Lower lobe of right lung (tissue), 2 donors: ENCODE measurements at regions not wholly inside any gene's neighbourhood (a gene's known extent, or its start where the extent isn't known, plus 50 kb on each side); places are given as distances from the start of the nearest gene placed in this dataset.
A peak's percentile ranks its signal among the peaks of the same experiment; 100 is the strongest.

Experiments
- ATAC-seq, 2 donors: fragments of 200-7000 bp; cut with Tn5 transposase; one replicate each; pipeline ENCODE4 v1.9.1; 2020 to 2022; ENCODE audit warnings: mild to moderate bottlenecking in 2 of 2, moderate library complexity in 2 of 2
- DNase-seq: peaks from one replicate; pipeline ENCODE4 v3.0.0-alpha.2; 2020
- H3K27ac ChIP-seq: fragments of 200-600 bp; one replicate; pipeline ENCODE4 v1.8.0; 2022
- H3K27me3 ChIP-seq: fragments of 200-600 bp; one replicate; pipeline ENCODE4 v1.8.0; 2022; ENCODE audit warnings: low read depth
- H3K36me3 ChIP-seq: fragments of 200-600 bp; one replicate; pipeline ENCODE4 v1.8.0; 2022; ENCODE audit warnings: mild to moderate bottlenecking
- H3K4me1 ChIP-seq: fragments of 200-600 bp; one replicate; pipeline ENCODE4 v1.8.0; 2022
- H3K4me3 ChIP-seq: fragments of 200-600 bp; one replicate; pipeline ENCODE4 v1.8.0; 2022; ENCODE audit warnings: mild to moderate bottlenecking
- H3K9me3 ChIP-seq: fragments of 200-600 bp; one replicate; pipeline ENCODE4 v1.8.0; 2022
- intact Hi-C: fragments of 100-400 bp; cut with DNase I; formaldehyde crosslinking; loops from one replicate; pipeline ENCODE4 v1.11.0; 2022
- TF ChIP-seq, protein P1 (sequence below): fragments of 200-600 bp; IDR thresholded peaks from one replicate; pipeline ENCODE4 v1.8.0; 2022; ENCODE audit warnings: antibody characterized with exemption, mild to moderate bottlenecking
- donor health status: DM: no; HTN: yes; CAD: no; lungs with severe emphysema.

DNA sequence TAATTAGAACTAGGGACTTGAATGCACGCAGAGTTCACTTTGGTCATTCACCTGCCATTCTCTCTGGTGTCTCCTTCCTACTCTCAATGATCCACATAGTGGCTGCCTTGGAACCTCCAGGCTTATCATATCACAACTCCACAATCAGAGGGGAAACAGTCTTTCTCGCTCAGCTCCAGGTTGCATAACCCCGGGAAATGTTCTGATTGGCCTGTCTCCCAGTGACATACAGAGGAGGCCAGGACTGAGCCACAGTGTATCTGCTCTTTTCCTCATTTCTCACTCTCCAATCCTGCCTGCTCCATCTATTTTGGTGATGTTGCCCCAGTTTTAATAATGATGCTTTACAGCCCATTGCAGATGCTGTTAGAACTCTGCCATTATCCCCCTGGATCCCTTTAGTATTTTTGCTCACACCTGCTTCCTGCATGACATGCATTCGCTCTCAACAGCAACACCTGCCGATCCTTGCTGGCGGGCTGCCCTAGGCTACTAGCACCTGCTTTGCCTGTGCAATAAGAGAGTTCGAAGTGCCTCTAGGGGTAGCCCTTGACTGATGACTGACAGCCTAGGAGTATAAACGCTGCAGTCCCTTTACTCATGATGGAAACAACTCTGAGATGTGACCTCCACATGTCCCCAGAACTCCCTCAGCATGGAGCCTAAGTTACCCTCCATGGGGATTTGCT is 211.3 kb upstream of the RPS6KA3 start:
- TF ChIP-seq, protein P1, sequence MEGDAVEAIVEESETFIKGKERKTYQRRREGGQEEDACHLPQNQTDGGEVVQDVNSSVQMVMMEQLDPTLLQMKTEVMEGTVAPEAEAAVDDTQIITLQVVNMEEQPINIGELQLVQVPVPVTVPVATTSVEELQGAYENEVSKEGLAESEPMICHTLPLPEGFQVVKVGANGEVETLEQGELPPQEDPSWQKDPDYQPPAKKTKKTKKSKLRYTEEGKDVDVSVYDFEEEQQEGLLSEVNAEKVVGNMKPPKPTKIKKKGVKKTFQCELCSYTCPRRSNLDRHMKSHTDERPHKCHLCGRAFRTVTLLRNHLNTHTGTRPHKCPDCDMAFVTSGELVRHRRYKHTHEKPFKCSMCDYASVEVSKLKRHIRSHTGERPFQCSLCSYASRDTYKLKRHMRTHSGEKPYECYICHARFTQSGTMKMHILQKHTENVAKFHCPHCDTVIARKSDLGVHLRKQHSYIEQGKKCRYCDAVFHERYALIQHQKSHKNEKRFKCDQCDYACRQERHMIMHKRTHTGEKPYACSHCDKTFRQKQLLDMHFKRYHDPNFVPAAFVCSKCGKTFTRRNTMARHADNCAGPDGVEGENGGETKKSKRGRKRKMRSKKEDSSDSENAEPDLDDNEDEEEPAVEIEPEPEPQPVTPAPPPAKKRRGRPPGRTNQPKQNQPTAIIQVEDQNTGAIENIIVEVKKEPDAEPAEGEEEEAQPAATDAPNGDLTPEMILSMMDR = no peak
- intact Hi-C loops = no loop called here
- H3K27ac ChIP-seq = no peak overlapping the region
- H3K36me3 ChIP-seq = no peaks in the 10 kb centered on the region
- H3K9me3 ChIP-seq = no peaks in the 10 kb centered on the region
- no peak overlapping the region for H3K4me3 ChIP-seq
- no peaks in the 10 kb centered on the region for H3K27me3 ChIP-seq
- ATAC-seq (no peak), DNase-seq (peak; percentile 48)
- H3K4me1 ChIP-seq = no peaks in the 10 kb centered on the region

DNA sequence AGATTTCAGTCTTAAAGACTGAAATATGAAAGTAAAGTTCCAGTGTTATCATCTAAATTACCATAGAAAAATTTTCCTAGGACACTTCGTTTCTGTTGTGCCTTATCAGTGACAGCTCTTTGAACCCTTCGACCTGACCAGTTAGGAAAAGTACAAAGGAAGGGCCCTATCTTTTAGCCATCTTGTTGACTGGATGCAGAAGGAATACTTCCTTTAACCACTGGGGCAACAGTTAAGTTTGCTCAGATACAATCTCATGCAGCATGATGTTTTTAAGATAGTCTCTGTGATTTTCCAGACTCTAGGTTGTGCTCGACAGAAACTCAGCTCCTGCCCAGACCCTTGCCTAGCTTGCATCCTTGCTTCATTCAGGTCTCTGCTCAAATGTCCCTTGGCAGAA is 210.5 kb upstream of the RPS6KA3 start:
- H3K27me3 ChIP-seq = no peaks in the 10 kb centered on the region
- DNase-seq (no peak), ATAC-seq (no peak)
- intact Hi-C loops = no loop called here
- no peaks in the 10 kb centered on the region for H3K36me3 ChIP-seq
- H3K4me1 ChIP-seq = no peaks in the 10 kb centered on the region
- H3K9me3 ChIP-seq = no peaks in the 10 kb centered on the region
- no peak overlapping the region for H3K4me3 ChIP-seq
- TF ChIP-seq, protein P1 = no peak
- no peak overlapping the region for H3K27ac ChIP-seq

DNA sequence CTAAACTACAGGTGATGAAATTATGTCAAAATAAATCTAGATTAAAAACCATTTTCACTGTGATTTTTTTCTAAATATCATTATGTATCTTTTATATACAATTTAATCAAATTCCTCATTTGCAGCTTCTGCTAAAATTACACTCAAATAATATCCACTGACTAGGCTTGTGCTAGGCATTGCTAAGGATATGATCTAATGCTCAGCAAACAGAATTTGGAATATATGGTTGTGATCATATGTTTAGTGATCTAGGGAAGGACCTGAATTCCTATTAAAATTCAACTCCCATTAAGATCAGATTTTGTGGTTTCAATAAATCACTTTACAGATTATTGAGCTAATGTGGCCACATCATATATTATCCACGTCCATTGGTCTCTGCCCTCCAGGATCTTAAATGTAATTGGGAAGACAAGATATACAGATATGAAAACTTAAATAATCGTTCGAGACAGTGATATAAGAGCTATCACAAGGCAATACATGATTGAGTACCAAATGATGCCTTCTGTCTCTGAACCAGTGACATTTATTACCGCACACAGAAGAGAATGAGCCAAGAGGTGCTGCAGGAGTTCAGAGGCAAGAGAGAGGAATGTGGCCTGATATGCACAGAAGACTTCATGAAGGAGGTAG is 206.0 kb upstream of the RPS6KA3 start:
- H3K27me3 ChIP-seq = no peaks in the 10 kb centered on the region
- intact Hi-C loops = no loop called here
- ATAC-seq (no peak), DNase-seq (no peak)
- no peak overlapping the region for H3K4me3 ChIP-seq
- no peak overlapping the region for H3K27ac ChIP-seq
- H3K9me3 ChIP-seq = no peaks in the 10 kb centered on the region
- no peaks in the 10 kb centered on the region for H3K36me3 ChIP-seq
- TF ChIP-seq, protein P1 = no peak
- H3K4me1 ChIP-seq = no peaks in the 10 kb centered on the region

DNA sequence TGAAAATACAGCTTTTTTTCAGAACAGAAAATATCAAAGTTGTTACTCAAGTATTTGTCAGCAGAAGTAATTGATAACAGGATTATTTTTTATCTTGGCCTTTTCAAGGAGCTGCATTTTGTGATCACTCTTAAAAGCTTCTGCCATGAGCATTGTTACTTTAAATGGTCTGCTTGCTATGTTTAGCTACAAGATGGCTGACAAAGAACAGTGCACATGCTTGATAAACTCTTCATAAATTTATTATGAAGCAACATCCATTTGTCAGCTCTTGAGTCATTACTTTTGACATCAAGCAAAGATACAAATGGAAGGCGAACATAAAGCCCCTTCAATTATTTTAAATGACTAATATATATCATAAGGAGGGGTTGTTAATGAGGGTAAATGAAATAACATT is 205.4 kb upstream of the RPS6KA3 start:
- intact Hi-C loops = no loop called here

DNA sequence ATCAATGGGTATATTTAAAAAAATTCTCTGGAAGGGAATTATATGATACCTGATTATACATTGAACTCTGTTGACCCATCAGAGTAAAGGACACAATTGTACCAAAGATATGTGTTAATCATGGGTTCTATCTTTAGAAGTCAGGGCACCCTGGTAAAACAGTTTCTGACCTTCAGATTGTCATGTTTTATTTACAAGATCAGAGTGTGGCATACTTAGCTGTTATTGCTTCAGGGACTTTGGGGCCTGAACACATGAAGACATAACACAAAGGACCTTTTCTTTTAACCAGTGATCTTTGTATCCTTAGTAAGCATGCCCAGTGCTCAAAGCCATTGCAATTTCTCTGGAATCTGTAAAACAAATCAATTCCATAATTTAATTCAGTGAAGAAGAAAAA is 204.8 kb upstream of the RPS6KA3 start:
- H3K4me1 ChIP-seq = no peaks in the 10 kb centered on the region
- no peak overlapping the region for H3K4me3 ChIP-seq
- H3K9me3 ChIP-seq = no peaks in the 10 kb centered on the region
- H3K36me3 ChIP-seq = no peaks in the 10 kb centered on the region
- no peak overlapping the region for H3K27ac ChIP-seq
- H3K27me3 ChIP-seq = no peaks in the 10 kb centered on the region
- TF ChIP-seq, protein P1 = no peak
- intact Hi-C loops = no loop called here
- no peak for DNase-seq
- ATAC-seq = no peak

More for the DNA sequence above, 205.4 kb upstream of the RPS6KA3 start:
- no peaks in the 10 kb centered on the region for H3K27me3 ChIP-seq
- H3K27ac ChIP-seq = no peak overlapping the region
- no peaks in the 10 kb centered on the region for H3K9me3 ChIP-seq
- no peaks in the 10 kb centered on the region for H3K4me1 ChIP-seq
- TF ChIP-seq, protein P1 = no peak
- H3K4me3 ChIP-seq = no peak overlapping the region
- H3K36me3 ChIP-seq = no peaks in the 10 kb centered on the region
- DNase-seq (no peak), ATAC-seq (no peak)
